Body of pancreas (tissue), 4 donors: ENCODE measurements at regions not wholly inside any gene's neighbourhood (a gene's known extent, or its start where the extent isn't known, plus 50 kb on each side); places are given as distances from the start of the nearest gene placed in this dataset.

Experiments
- CTCF ChIP-seq, 7 experiments: fragments of 450-650 bp in 4 of 7; fragments of 200-600 bp in 3 of 7; sonication (generic) in 3 of 7; IDR thresholded peaks; one replicate each; pipeline ENCODE4 v1.5.1; 2016 to 2019; ENCODE audit warnings: antibody characterized with exemption in 7 of 7
- POLR2A ChIP-seq, 3 donors: fragments of 450-650 bp; IDR thresholded peaks; one replicate each; pipeline ENCODE4 v1.6.1; 2016; ENCODE audit warnings: antibody characterized with exemption in 3 of 3, mild to moderate bottlenecking in 2 of 3

- TF ChIP-seq POLR2A (IDR thresholded peaks at IDR 0.05) (no peak), CTCF (IDR thresholded peaks at IDR 0.05) (no peak)
These were observed 295.2 kb upstream of the POGK start for GRCh38 chr1:166544036-166544435.
